ENCODE measurements at regions not wholly inside any gene's neighbourhood (a gene's known extent, or its start where the extent isn't known, plus 50 kb on each side); places are given as distances from the start of the nearest gene placed in this dataset.
"Not testable (repeated sequence)": the region's sequence is repeated elsewhere in the genome, so short reads cannot be mapped to it uniquely, and the experiment has no call there.

GRCh38 chr3:159882790-159883779, 105.5 kb upstream of the IL12A start:
- Histone ChIP-seq H3K36me3 (no peaks in the 10 kb centered on the region), H3K4me3 (no peak overlapping the region), H3K27me3 (no peaks in the 10 kb centered on the region), H3K27ac (peak overlapping the region; percentile 15 to 18), H3K4me1 (peaks cover 0 to 78% (median 37%) of the 10 kb centered on the region in 4 donors), H3K9me3 (no peaks in the 10 kb centered on the region)
- intact Hi-C loops (cut with DNase I; ENCODE audit: low total_unique reads) = loop anchor here (5.0 kb wide), 1 partner anchor 124 kb away; no protein-coding TSS in a partner anchor
- no peak for DNase-seq
- TF ChIP-seq CTCF (IDR thresholded peaks at IDR 0.05) = no peak

- no peaks in the 10 kb centered on the region for H3K36me3 ChIP-seq
- H3K27me3 ChIP-seq = no peaks in the 10 kb centered on the region
- peaks cover 0 to 69% (median 34%) of the 10 kb centered on the region in 4 donors for H3K4me1 ChIP-seq
- H3K4me3 ChIP-seq = no peak overlapping the region
- no peak overlapping the region for H3K27ac ChIP-seq
- peak; percentile 49 to 55 for TF ChIP-seq CTCF (IDR thresholded peaks at IDR 0.05)
- no peaks in the 10 kb centered on the region for H3K9me3 ChIP-seq
- intact Hi-C loops (cut with DNase I; ENCODE audit: low total_unique reads) = loop anchor here (5.0 kb wide), 1 partner anchor 122 kb away; no protein-coding TSS in a partner anchor
- DNase-seq = no peak
Measured at GRCh38 chr3:159884661-159885402, 103.8 kb upstream of the IL12A start.

- Histone ChIP-seq H3K27me3 (no peaks in the 10 kb centered on the region), H3K27ac (no peak overlapping the region), H3K9me3 (no peaks in the 10 kb centered on the region), H3K4me1 (peaks cover 0 to 61% (median 33%) of the 10 kb centered on the region in 4 donors), H3K36me3 (no peaks in the 10 kb centered on the region), H3K4me3 (no peak overlapping the region)
- no peak for DNase-seq
- TF ChIP-seq CTCF (IDR thresholded peaks at IDR 0.05) = no peak
- intact Hi-C loops (cut with DNase I; ENCODE audit: low total_unique reads) = no loop called here
Measured at GRCh38 chr3:159886050-159886449, 102.6 kb upstream of the IL12A start.

- H3K36me3 ChIP-seq; DNase-seq; H3K9me3 ChIP-seq; intact Hi-C loops (cut with DNase I; ENCODE audit: low total_unique reads); H3K27me3 ChIP-seq; H3K27ac ChIP-seq; H3K4me3 ChIP-seq: not testable (repeated sequence)
- peaks cover 0 to 62% (median 32%) of the 10 kb centered on the region in 4 donors for H3K4me1 ChIP-seq
Measured at GRCh38 chr3:159886530-159886929, 102.1 kb upstream of the IL12A start.

GRCh38 chr3:159887168-159887567, 101.5 kb upstream of the IL12A start:
- no peak for DNase-seq
- Histone ChIP-seq H3K9me3 (no peaks in the 10 kb centered on the region), H3K27ac (no peak overlapping the region), H3K4me1 (peaks cover 0 to 62% (median 29%) of the 10 kb centered on the region in 4 donors), H3K27me3 (no peaks in the 10 kb centered on the region), H3K4me3 (no peak overlapping the region), H3K36me3 (peaks cover 0 to under 1% (median 0%) of the 10 kb centered on the region in 3 donors)
- intact Hi-C loops (cut with DNase I; ENCODE audit: low total_unique reads) = no loop called here
- no peak for TF ChIP-seq CTCF (IDR thresholded peaks at IDR 0.05)
